CD4-positive, alpha-beta T cell (primary cell): ENCODE measurements at regions not wholly inside any gene's neighbourhood (a gene's known extent, or its start where the extent isn't known, plus 50 kb on each side); places are given as distances from the start of the nearest gene placed in this dataset.

Experiments
- ATAC-seq: fragments of 200-7000 bp; cut with Tn5 transposase; one replicate; pipeline ENCODE4 v1.10.0; 2022; ENCODE audit warnings: mild to moderate bottlenecking; ENCODE audit not compliant: poor library complexity
- CTCF ChIA-PET: fragments of 350-600 bp; sonication (Branson Sonifier 250); formaldehyde crosslinking; loops from one replicate; lab custom pipeline; 2021; ENCODE audit warnings: antibody characterized with exemption, inconsistent platforms; lab: Charles Lee
- POLR2A ChIA-PET: fragments of 350-600 bp; sonication (Branson Sonifier 250); formaldehyde crosslinking; loops from one replicate; lab custom pipeline; 2021; ENCODE audit warnings: antibody characterized with exemption, inconsistent platforms; lab: Charles Lee
- DNase-seq, 14 experiments: peaks; one replicate each; pipeline ENCODE4 v3.0.0-alpha.2; 2013 to 2020; ENCODE audit warnings: mixed read lengths in 2 of 14
- H3K27ac ChIP-seq, 2 donors: one replicate each; pipeline versions ENCODE4 v1.5.1 to v1.7.0; 2013; ENCODE audit warnings: low read length in 2 of 2, low read depth in 1 of 2, mild to moderate bottlenecking in 1 of 2
- H3K27me3 ChIP-seq, 2 experiments: 1 replicate in 1 of 2; 2 replicates in 1 of 2; pipeline versions ENCODE4 v1.6.1 to v1.7.0; 2013; ENCODE audit warnings: low read length in 2 of 2, control low read depth in 1 of 2, mild to moderate bottlenecking in 1 of 2, moderate library complexity in 1 of 2; ENCODE audit not compliant: insufficient read depth in 2 of 2, control insufficient read depth in 1 of 2
- H3K36me3 ChIP-seq: one replicate; pipeline ENCODE4 v1.6.1; 2013; ENCODE audit warnings: low read length, control low read depth; ENCODE audit not compliant: insufficient read depth
- H3K4me1 ChIP-seq: one replicate; pipeline ENCODE4 v1.6.1; 2013; ENCODE audit warnings: low read length, control low read depth; ENCODE audit not compliant: insufficient read depth
- H3K4me3 ChIP-seq: one replicate; pipeline ENCODE4 v1.5.1; 2013; ENCODE audit warnings: mild to moderate bottlenecking, low read length, moderate library complexity
- H3K9me3 ChIP-seq, 2 experiments: 1 replicate in 1 of 2; 2 replicates in 1 of 2; pipeline versions ENCODE4 v1.6.1 to v1.7.0; 2013; ENCODE audit warnings: low read length in 2 of 2, mild to moderate bottlenecking in 2 of 2, control low read depth in 1 of 2, moderate library complexity in 1 of 2; ENCODE audit not compliant: control insufficient read depth in 1 of 2, insufficient read depth in 1 of 2
- H3K27ac Mint-ChIP-seq: one replicate; pipeline ENCODE4 v1.8.0; 2020; ENCODE audit warnings: mixed read lengths
- H3K27me3 Mint-ChIP-seq: one replicate; pipeline ENCODE4 v1.8.0; 2021; ENCODE audit warnings: mixed read lengths
- H3K36me3 Mint-ChIP-seq: one replicate; pipeline ENCODE4 v1.8.0; 2021; ENCODE audit warnings: low read depth, mixed read lengths
- H3K4me1 Mint-ChIP-seq: one replicate; pipeline ENCODE4 v1.8.0; 2021; ENCODE audit warnings: low read depth, mixed read lengths
- H3K4me3 Mint-ChIP-seq: one replicate; pipeline ENCODE4 v1.8.0; 2020; ENCODE audit warnings: mild to moderate bottlenecking, mixed read lengths
- H3K9me3 Mint-ChIP-seq: one replicate; pipeline ENCODE4 v1.8.0; 2020; ENCODE audit warnings: mixed read lengths
- CTCF ChIP-seq: fragments of 200-600 bp; IDR thresholded peaks from one replicate; pipeline ENCODE4 v1.8.0; 2022; ENCODE audit warnings: antibody characterized with exemption, mild to moderate bottlenecking
- intact Hi-C, 2 experiments: fragments of 100-400 bp; cut with DNase I in 1 of 2; cut with micrococcal nuclease in 1 of 2; formaldehyde crosslinking; loops; one replicate each; pipeline versions ENCODE4 v1.15.1 to v1.9.0; 2023 to 2025; cut with DNase I, micrococcal nuclease

DNA sequence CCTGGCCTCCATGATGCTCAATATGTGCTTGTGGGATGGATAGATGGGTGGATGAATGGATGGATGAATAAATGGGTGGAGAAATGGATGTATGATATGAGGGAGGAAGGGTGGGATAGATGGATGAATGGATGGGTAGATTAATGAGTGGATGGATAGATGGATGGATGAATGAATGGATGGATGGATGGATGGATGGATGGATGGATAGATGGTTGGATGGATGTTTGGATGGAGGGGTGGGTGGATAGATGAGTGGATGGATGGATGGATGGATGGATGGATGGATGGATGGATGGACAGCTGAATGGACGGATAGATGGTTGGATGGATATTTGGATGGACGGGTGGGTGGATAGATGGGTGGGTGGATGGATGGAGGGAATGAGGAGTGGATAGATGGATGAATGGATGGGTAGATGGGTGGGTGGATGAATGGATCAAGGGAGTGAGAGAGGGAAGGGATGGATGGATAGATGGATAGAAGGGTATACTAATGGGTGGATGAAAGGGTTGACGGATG lies 139.4 kb downstream of the CEBPB start:
- no peaks in the 10 kb centered on the region for H3K9me3 Mint-ChIP-seq
- no peak overlapping the region for H3K27ac Mint-ChIP-seq
- H3K9me3 ChIP-seq, result peaks cover 0 to 10% of the 10 kb centered on the region in 2 experiments
- intact Hi-C loops, result no loop called here
- DNase-seq (no peak), ATAC-seq (no peak)
- H3K4me3 Mint-ChIP-seq, result no peak overlapping the region
- H3K4me1 ChIP-seq, result no peaks in the 10 kb centered on the region
- no peaks in the 10 kb centered on the region for H3K4me1 Mint-ChIP-seq
- H3K36me3 Mint-ChIP-seq, result no peaks in the 10 kb centered on the region
- no peak overlapping the region for H3K4me3 ChIP-seq
- no peaks in the 10 kb centered on the region for H3K27me3 Mint-ChIP-seq
- no peaks in the 10 kb centered on the region for H3K27me3 ChIP-seq
- H3K36me3 ChIP-seq, result no peaks in the 10 kb centered on the region
- TF ChIP-seq CTCF, result no peak
- no peak overlapping the region for H3K27ac ChIP-seq
- CTCF ChIA-PET, result no interaction called here
- POLR2A ChIA-PET, result no interaction called here

- Histone ChIP-seq H3K27ac (no peak overlapping the region), H3K27me3 (no peaks in the 10 kb centered on the region), H3K4me3 (no peak overlapping the region), H3K36me3 (no peaks in the 10 kb centered on the region), H3K9me3 (peaks cover 0 to 7% of the 10 kb centered on the region in 2 experiments), H3K4me1 (no peaks in the 10 kb centered on the region)
- no peaks in the 10 kb centered on the region for H3K4me1 Mint-ChIP-seq
- POLR2A ChIA-PET, result no interaction called here
- DNase-seq (no peak), ATAC-seq (no peak)
- H3K4me3 Mint-ChIP-seq, result no peak overlapping the region
- intact Hi-C loops, result no loop called here
- no peaks in the 10 kb centered on the region for H3K36me3 Mint-ChIP-seq
- TF ChIP-seq CTCF, result no peak
- no peaks in the 10 kb centered on the region for H3K9me3 Mint-ChIP-seq
- H3K27me3 Mint-ChIP-seq, result no peaks in the 10 kb centered on the region
- no peak overlapping the region for H3K27ac Mint-ChIP-seq
- CTCF ChIA-PET, result no interaction called here
Measured at GRCh38 chr20:50330504-50331313, 140.1 kb downstream of the CEBPB start.

GRCh38 chr20:50331469-50332363 lies 141.1 kb downstream of the CEBPB start:
- Histone ChIP-seq H3K27ac (no peak overlapping the region), H3K9me3 (peaks cover 0 to 7% of the 10 kb centered on the region in 2 experiments), H3K4me1 (no peaks in the 10 kb centered on the region), H3K36me3 (no peaks in the 10 kb centered on the region), H3K4me3 (no peak overlapping the region), H3K27me3 (no peaks in the 10 kb centered on the region)
- ChIA-PET CTCF (no interaction called here), POLR2A (no interaction called here)
- no peak for TF ChIP-seq CTCF
- H3K4me1 Mint-ChIP-seq, result no peaks in the 10 kb centered on the region
- H3K27ac Mint-ChIP-seq, result no peak overlapping the region
- H3K9me3 Mint-ChIP-seq, result no peaks in the 10 kb centered on the region
- intact Hi-C loops, result no loop called here
- DNase-seq, result no peak
- no peaks in the 10 kb centered on the region for H3K36me3 Mint-ChIP-seq
- no peak overlapping the region for H3K4me3 Mint-ChIP-seq
- H3K27me3 Mint-ChIP-seq, result no peaks in the 10 kb centered on the region
- ATAC-seq, result no peak
